Neural cell (in vitro differentiated cells): ENCODE measurements at regions not wholly inside any gene's neighbourhood (a gene's known extent, or its start where the extent isn't known, plus 50 kb on each side); places are given as distances from the start of the nearest gene placed in this dataset.

ENCODE experiments used
- CTCF ChIP-seq: fragments of 450-650 bp; IDR thresholded peaks from 2 replicates; pipeline ENCODE4 v1.5.1; 2014; ENCODE audit warnings: antibody characterized with exemption, mild to moderate bottlenecking, moderate library complexity; ENCODE audit not compliant: poor library complexity, severe bottlenecking
- EP300 ChIP-seq: fragments of 450-650 bp; conservative IDR thresholded peaks from 2 replicates; pipeline ENCODE4 v1.6.1; 2014; ENCODE audit warnings: antibody characterized with exemption, mild to moderate bottlenecking, moderate library complexity; ENCODE audit not compliant: poor library complexity, severe bottlenecking
- MXI1 ChIP-seq: fragments of 450-650 bp; conservative IDR thresholded peaks from 2 replicates; pipeline ENCODE4 v1.6.1; 2014; ENCODE audit warnings: antibody characterized with exemption, mild to moderate bottlenecking; ENCODE audit not compliant: poor library complexity, severe bottlenecking
- POLR2AphosphoS5 ChIP-seq: IDR thresholded peaks from 2 replicates; pipeline ENCODE4 v1.6.1; 2012

GRCh38 chr21:29413683-29414082 is 115.0 kb downstream of the BACH1 start:
- no peak for TF ChIP-seq POLR2AphosphoS5
- no peak for TF ChIP-seq CTCF
- TF ChIP-seq MXI1: no peak
- TF ChIP-seq EP300: no peak
